ENCODE measurements at regions not wholly inside any gene's neighbourhood (a gene's known extent, or its start where the extent isn't known, plus 50 kb on each side); places are given as distances from the start of the nearest gene placed in this dataset.
A peak's percentile ranks its signal among the peaks of the same experiment; 100 is the strongest.

DNA sequence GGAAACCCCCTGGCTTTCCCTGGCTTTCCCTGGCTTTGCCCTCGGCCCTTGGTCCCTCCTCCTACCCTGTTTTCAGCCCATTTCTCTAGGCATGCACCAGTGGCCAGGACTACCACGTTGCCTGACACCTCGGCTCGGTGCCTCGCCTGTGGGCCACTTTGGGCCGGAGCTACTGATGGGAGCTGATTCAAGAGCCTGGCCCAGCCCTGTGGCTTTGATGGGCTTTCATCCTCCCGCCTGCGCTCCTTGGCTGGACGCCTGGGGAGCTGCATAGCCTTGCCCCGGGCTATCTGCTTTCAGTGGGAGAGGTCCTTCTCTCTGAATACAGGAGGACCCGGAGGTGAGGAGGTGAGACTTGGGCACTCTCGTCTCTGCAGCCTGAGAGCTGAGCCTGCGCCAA is 192.7 kb upstream of the HES1 start:
- Histone ChIP-seq H3K4me1 (replicated peaks) (peaks cover 8% of the 10 kb centered on the region), H3K27me3 (replicated peaks; ENCODE audit: insufficient read depth) (no peaks in the 10 kb centered on the region), H3K4me3 (no peak overlapping the region), H3K27ac (peak overlapping the region in 1 of 2 donors; percentile 49), H3K36me3 (no peaks in the 10 kb centered on the region), H3K9me3 (no peaks in the 10 kb centered on the region)
- peak; percentile 32 for DNase-seq (ENCODE audit: low spot score)
- TF ChIP-seq, protein P1, sequence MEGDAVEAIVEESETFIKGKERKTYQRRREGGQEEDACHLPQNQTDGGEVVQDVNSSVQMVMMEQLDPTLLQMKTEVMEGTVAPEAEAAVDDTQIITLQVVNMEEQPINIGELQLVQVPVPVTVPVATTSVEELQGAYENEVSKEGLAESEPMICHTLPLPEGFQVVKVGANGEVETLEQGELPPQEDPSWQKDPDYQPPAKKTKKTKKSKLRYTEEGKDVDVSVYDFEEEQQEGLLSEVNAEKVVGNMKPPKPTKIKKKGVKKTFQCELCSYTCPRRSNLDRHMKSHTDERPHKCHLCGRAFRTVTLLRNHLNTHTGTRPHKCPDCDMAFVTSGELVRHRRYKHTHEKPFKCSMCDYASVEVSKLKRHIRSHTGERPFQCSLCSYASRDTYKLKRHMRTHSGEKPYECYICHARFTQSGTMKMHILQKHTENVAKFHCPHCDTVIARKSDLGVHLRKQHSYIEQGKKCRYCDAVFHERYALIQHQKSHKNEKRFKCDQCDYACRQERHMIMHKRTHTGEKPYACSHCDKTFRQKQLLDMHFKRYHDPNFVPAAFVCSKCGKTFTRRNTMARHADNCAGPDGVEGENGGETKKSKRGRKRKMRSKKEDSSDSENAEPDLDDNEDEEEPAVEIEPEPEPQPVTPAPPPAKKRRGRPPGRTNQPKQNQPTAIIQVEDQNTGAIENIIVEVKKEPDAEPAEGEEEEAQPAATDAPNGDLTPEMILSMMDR (IDR thresholded peaks at IDR 0.05), result no peak
- TF ChIP-seq POLR2AphosphoS5 (IDR thresholded peaks at IDR 0.05) (no peak), POLR2A (IDR thresholded peaks at IDR 0.05) (no peak)
- intact Hi-C loops (cut with DNase I), result no loop called here
- WGBS, result 38% methylated on average over 13 of the region's 13 CpGs

DNA sequence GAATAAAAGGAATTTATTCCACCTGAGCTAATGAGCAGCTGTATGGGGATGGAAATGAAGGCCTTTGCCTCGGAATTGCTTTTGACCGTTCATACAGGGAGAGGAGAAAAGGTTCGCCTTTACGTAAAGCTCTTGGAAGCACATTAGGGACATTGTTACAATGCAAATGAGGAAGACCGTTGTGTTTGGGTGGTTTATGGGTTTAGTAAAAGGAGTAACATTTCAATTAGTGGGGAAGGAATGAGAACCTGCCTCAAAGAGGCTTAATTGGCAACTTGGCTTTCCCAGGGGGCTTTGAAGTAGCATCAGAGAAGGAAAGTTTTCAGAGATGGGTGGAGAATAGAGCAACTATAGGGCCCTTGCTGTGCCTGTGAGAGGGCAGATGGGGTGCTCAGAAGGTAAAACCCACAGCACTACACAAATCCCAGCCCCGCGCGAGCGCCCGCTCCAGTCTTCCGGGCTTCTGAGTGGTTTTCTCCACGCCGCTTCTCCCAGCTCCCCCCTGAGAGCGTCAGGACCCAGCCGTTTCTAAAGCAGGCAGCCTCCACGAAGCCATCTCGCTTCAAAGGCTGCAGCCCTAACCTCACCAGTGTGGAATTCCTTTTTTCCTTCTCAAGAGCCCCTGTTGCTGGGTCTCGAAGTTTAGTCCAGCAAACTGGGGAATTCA is 192.0 kb upstream of the HES1 start:
- DNase-seq (ENCODE audit: low spot score), result no peak
- intact Hi-C loops (cut with DNase I), result no loop called here
- TF ChIP-seq POLR2A (IDR thresholded peaks at IDR 0.05) (no peak), POLR2AphosphoS5 (IDR thresholded peaks at IDR 0.05) (no peak)
- TF ChIP-seq, protein P1 (IDR thresholded peaks at IDR 0.05), result no peak
- H3K27ac ChIP-seq, result peak overlapping the region in 1 of 2 donors; percentile 49
- H3K4me3 ChIP-seq, result no peak overlapping the region
- WGBS, result 82% methylated on average over 18 of the region's 18 CpGs
- peaks cover 8% of the 10 kb centered on the region for H3K4me1 ChIP-seq (replicated peaks)
- no peaks in the 10 kb centered on the region for H3K9me3 ChIP-seq
- no peaks in the 10 kb centered on the region for H3K27me3 ChIP-seq (replicated peaks; ENCODE audit: insufficient read depth)
- no peaks in the 10 kb centered on the region for H3K36me3 ChIP-seq

DNA sequence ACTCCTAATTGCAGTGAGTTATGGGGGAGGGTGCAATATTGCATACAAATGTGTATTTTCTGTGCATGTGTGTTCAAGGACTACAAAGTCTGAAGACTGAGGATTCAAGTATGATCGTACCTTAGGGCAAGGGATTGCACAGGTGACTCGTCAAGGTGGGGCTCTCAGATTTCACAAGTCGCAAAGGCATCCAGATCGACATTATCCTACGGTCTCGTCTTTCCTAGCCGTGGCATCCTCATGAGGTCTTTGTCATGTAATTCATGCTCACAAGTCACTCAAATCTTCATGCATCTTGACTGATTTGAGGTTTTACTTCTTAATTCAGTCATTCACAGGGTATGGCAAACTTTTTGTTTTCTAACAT is 191.4 kb upstream of the HES1 start:
- Histone ChIP-seq H3K27ac (no peak overlapping the region), H3K9me3 (no peaks in the 10 kb centered on the region), H3K4me1 (replicated peaks) (peaks cover 8% of the 10 kb centered on the region), H3K36me3 (no peaks in the 10 kb centered on the region), H3K27me3 (replicated peaks; ENCODE audit: insufficient read depth) (no peaks in the 10 kb centered on the region), H3K4me3 (no peak overlapping the region)
- 92% methylated on average over 7 of the region's 7 CpGs for WGBS
- DNase-seq (ENCODE audit: low spot score), result no peak
- TF ChIP-seq, protein P1 (IDR thresholded peaks at IDR 0.05), result no peak
- TF ChIP-seq POLR2AphosphoS5 (IDR thresholded peaks at IDR 0.05) (no peak), POLR2A (IDR thresholded peaks at IDR 0.05) (no peak)
- intact Hi-C loops (cut with DNase I), result no loop called here

DNA sequence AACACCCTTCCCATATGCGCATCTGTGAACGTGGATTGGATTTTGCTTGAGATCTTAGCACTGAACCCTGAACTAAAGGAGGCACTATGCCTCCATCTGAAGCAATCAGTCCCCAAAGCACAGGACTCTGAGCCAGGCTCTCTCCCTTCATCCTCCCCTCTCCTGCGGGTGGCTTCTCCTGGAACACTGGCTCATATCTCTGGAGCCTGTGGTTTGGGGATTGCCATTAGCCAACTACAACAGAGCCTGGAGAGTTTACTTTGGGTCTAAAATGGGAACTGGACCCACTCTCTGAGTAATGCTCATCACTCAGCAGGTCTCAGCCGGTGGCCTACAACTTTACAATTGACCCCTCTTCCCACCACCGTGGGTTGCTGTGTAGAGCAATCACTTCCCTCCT is 190.8 kb upstream of the HES1 start:
- WGBS, result 97% methylated on average over 5 of the region's 5 CpGs
- no peak for DNase-seq (ENCODE audit: low spot score)
- H3K4me3 ChIP-seq, result no peak overlapping the region
- intact Hi-C loops (cut with DNase I), result no loop called here
- H3K4me1 ChIP-seq (replicated peaks), result peaks cover 8% of the 10 kb centered on the region
- H3K9me3 ChIP-seq, result no peaks in the 10 kb centered on the region
- no peak overlapping the region for H3K27ac ChIP-seq
- TF ChIP-seq, protein P1 (IDR thresholded peaks at IDR 0.05), result no peak
- TF ChIP-seq POLR2A (IDR thresholded peaks at IDR 0.05) (no peak), POLR2AphosphoS5 (IDR thresholded peaks at IDR 0.05) (no peak)
- no peaks in the 10 kb centered on the region for H3K27me3 ChIP-seq (replicated peaks; ENCODE audit: insufficient read depth)
- H3K36me3 ChIP-seq, result no peaks in the 10 kb centered on the region

DNA sequence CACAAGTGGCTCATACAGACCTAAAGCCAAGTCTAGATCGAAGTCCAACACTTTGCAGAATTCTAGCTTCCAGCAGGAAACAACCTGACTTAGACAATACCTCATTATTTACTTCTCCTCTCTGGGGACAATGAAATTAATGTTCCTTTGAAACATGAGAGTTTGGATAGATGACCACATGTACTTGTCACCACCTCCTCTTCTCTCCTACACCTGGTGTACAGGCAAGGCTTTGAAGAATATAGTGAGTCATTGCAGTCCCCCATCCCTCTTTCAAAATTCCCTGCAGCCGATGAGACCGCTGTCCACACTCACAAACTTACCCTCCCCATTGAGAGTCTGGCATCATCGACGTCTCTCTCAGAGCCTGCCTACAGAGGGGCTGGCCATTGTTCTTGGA is 189.0 kb upstream of the HES1 start:
- Histone ChIP-seq H3K4me1 (replicated peaks) (peaks cover 8% of the 10 kb centered on the region), H3K9me3 (no peaks in the 10 kb centered on the region), H3K4me3 (no peak overlapping the region), H3K27me3 (replicated peaks; ENCODE audit: insufficient read depth) (no peaks in the 10 kb centered on the region), H3K27ac (no peak overlapping the region), H3K36me3 (no peaks in the 10 kb centered on the region)
- TF ChIP-seq POLR2A (IDR thresholded peaks at IDR 0.05) (no peak), POLR2AphosphoS5 (IDR thresholded peaks at IDR 0.05) (no peak)
- TF ChIP-seq, protein P1 (IDR thresholded peaks at IDR 0.05), result no peak
- intact Hi-C loops (cut with DNase I), result no loop called here
- 38% methylated on average over 5 of the region's 5 CpGs for WGBS
- DNase-seq (ENCODE audit: low spot score), result no peak

All from prostate gland (tissue), 2 donors.